ENCODE measurements at regions not wholly inside any gene's neighbourhood (a gene's known extent, or its start where the extent isn't known, plus 50 kb on each side); places are given as distances from the start of the nearest gene placed in this dataset.
A peak's percentile ranks its signal among the peaks of the same experiment; 100 is the strongest.

DNA sequence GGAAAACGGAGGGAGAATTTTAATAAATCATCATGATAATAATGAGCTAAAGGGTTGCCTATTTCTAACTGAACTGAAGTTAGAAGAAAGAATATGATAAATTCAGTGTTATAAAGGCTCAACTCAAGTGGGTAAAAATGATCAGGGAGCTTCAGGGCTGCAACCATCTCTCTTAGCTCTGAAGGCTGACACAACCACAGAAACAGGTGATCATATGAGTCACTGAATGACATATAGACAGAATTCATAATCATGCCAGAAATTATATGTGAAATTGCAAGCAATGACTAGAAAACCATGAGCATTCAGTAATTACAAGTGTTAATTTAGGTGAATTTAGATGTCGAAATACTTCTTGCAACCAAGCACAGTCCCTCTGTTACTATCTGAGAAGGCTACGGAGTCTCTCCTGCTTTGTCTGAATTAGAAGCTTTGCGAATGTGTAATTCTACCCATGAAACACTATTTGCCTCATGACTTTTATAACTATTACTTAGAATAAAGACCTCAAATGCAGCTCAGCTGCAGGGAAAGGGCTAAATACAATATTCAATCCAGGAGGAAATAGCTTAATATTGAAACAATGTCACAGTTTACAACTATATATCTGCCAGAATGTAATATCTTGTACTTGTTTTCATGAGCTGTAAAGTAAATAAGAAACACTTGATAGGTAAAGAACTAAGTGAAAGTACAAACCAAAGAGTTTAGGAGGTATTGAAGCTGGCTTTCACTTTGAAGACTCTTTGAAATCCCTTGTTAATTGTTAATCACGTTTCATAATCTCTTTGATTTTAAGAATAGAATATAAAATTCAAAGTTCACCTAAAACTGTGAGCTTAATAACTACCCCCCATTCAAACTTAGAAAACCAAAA lies 1972.6 kb downstream of the ARAP2 start:
- no peak for DNase-seq (ENCODE audit: low read depth in 1 of 2, low spot score in 1 of 2)
- H3K4me1 ChIP-seq (ENCODE audit: low read depth), result no peaks in the 10 kb centered on the region
- H3K9me3 ChIP-seq (ENCODE audit: low read depth), result no peaks in the 10 kb centered on the region
- H3K4me3 ChIP-seq, result no peak overlapping the region
- H3K27me3 ChIP-seq, result no peaks in the 10 kb centered on the region
- TF ChIP-seq, protein P1, sequence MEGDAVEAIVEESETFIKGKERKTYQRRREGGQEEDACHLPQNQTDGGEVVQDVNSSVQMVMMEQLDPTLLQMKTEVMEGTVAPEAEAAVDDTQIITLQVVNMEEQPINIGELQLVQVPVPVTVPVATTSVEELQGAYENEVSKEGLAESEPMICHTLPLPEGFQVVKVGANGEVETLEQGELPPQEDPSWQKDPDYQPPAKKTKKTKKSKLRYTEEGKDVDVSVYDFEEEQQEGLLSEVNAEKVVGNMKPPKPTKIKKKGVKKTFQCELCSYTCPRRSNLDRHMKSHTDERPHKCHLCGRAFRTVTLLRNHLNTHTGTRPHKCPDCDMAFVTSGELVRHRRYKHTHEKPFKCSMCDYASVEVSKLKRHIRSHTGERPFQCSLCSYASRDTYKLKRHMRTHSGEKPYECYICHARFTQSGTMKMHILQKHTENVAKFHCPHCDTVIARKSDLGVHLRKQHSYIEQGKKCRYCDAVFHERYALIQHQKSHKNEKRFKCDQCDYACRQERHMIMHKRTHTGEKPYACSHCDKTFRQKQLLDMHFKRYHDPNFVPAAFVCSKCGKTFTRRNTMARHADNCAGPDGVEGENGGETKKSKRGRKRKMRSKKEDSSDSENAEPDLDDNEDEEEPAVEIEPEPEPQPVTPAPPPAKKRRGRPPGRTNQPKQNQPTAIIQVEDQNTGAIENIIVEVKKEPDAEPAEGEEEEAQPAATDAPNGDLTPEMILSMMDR (IDR thresholded peaks at IDR 0.05; ENCODE audit: low read depth, low read length), result no peak
- no peaks in the 10 kb centered on the region for H3K36me3 ChIP-seq
- H3K27ac ChIP-seq, result no peak overlapping the region

DNA sequence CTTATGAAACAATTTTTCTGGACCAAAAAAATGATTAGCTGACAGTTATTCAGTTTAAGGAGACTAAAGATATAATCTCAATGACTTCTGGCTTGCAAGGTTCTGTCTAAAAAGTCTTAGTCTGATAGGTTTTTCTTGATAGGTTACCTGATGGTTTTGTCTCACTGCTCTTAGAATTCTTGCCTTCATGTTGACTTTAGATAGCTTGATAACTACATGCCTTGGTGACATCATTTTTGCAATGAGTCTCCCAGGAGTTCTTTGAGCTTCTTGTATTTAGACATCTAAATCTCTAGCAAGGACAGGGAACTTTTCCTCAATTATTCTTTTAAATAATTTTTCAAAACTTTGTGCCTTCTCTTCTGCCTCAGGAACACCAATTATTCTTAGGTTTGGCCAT lies 1965.3 kb downstream of the ARAP2 start:
- Histone ChIP-seq H3K4me3 (no peak overlapping the region), H3K4me1 (ENCODE audit: low read depth) (no peaks in the 10 kb centered on the region), H3K9me3 (ENCODE audit: low read depth) (no peaks in the 10 kb centered on the region), H3K27me3 (no peaks in the 10 kb centered on the region), H3K27ac (no peak overlapping the region), H3K36me3 (no peaks in the 10 kb centered on the region)
- TF ChIP-seq, protein P1 (IDR thresholded peaks at IDR 0.05; ENCODE audit: low read depth, low read length), result no peak
- DNase-seq (ENCODE audit: low read depth in 1 of 2, low spot score in 1 of 2), result no peak

DNA sequence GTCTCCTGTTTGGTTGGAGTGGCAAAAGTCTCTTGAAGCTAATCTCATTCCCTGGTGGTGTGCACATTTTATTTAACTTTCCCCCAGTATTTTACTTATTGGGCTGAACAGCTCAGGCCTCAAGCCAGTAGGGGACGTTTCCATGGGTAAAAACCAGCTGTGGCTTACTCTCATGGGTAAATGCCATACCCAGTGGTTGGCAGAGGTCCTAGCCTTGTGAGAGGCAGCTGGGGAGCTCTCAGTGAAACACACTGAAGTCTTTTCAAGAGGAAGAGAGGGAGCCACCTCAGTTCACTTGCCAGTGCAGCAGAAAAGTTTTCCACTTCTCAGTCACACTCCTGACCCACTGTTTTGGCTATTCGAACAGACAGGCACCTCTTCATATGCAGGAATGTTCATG lies 1964.2 kb downstream of the ARAP2 start:
- H3K4me3 ChIP-seq, result no peak overlapping the region
- no peaks in the 10 kb centered on the region for H3K36me3 ChIP-seq
- TF ChIP-seq, protein P1 (IDR thresholded peaks at IDR 0.05; ENCODE audit: low read depth, low read length), result no peak
- no peaks in the 10 kb centered on the region for H3K4me1 ChIP-seq (ENCODE audit: low read depth)
- no peaks in the 10 kb centered on the region for H3K9me3 ChIP-seq (ENCODE audit: low read depth)
- no peaks in the 10 kb centered on the region for H3K27me3 ChIP-seq
- no peak overlapping the region for H3K27ac ChIP-seq
- no peak for DNase-seq (ENCODE audit: low read depth in 1 of 2, low spot score in 1 of 2)

DNA sequence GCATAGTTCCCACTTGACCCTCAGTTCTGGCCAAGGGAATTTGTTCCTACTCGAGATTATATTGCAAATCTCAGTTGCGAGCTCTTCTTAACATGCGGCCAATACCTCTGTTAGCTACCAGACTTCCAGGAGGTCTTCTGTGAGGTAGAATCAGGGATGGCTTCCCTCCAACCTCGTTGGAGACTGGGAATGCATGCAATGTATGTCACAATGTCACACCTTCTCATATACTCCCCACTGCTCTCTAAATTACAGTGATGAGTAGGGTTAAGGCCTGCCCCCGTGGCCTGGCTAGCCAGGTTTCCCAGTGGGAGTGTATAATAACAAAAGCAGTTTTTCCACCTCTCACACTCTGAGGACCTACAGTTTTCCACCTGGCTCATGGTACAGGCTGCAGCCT lies 1962.5 kb downstream of the ARAP2 start:
- Histone ChIP-seq H3K27ac (peak overlapping the region; percentile 2), H3K9me3 (ENCODE audit: low read depth) (no peaks in the 10 kb centered on the region), H3K36me3 (no peaks in the 10 kb centered on the region), H3K27me3 (no peaks in the 10 kb centered on the region), H3K4me1 (ENCODE audit: low read depth) (no peaks in the 10 kb centered on the region), H3K4me3 (no peak overlapping the region)
- no peak for DNase-seq (ENCODE audit: low read depth in 1 of 2, low spot score in 1 of 2)
- TF ChIP-seq, protein P1 (IDR thresholded peaks at IDR 0.05; ENCODE audit: low read depth, low read length), result no peak

DNA sequence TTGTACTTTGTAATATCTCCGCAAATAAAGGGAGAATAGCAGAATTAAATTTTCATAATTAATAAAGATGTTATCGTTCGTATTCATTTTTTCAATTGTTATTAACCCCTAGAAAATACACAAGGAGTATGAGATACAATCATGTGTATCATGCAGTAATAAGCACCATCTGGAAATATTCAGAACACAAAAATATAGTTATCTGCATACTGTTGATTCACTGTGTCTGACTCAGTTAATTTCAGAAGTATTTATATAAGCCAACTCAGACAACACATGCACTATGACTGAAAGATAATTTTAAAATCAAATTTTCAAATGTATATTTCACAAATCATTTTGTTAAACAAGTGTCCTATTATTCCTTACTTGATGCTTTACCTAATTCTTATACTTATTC lies 1954.8 kb downstream of the ARAP2 start:
- Histone ChIP-seq H3K36me3 (no peaks in the 10 kb centered on the region), H3K27me3 (no peaks in the 10 kb centered on the region), H3K27ac (no peak overlapping the region), H3K9me3 (ENCODE audit: low read depth) (no peaks in the 10 kb centered on the region), H3K4me3 (no peak overlapping the region), H3K4me1 (ENCODE audit: low read depth) (no peaks in the 10 kb centered on the region)
- no peak for DNase-seq (ENCODE audit: low read depth in 1 of 2, low spot score in 1 of 2)
- TF ChIP-seq, protein P1 (IDR thresholded peaks at IDR 0.05; ENCODE audit: low read depth, low read length), result no peak
